ENCODE measurements at regions not wholly inside any gene's neighbourhood (a gene's known extent, or its start where the extent isn't known, plus 50 kb on each side); places are given as distances from the start of the nearest gene placed in this dataset.

DNA sequence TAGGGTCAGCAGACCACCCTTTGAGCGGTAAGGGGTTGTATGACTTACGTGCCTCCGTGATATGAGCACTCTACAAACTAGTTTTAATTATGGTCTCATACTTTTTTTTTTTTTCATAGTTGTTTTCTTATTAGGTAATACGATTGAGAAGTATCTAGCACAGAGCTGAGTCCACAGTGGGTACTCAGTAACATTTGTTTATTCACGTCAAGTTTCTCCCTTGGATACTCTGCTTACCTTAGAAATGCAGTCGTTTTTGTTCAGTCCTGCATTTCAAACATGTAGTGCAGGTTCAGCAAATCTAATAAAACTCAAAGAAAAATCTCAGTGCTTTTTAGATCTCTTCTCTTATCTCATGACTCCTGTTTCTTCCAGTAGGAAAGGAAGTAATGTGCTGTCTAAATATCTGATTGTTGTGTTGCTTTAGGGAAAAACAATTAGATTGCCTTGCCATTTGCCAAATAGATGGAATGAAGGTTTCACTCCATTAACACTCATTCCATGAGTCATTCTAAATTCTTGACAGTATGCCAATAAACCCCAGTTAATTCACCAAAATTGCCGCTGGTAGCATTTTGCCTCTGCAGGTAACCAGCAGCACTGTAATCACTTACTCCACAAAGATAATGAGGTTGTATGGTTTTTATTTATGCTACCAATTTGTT, 118.9 kb downstream of the PTCSC3 start:
- DNase-seq: no peak
- Mint-ChIP-seq H3K36me3 (ENCODE audit: low read depth) (no peaks in the 10 kb centered on the region), H3K4me1 (no peaks in the 10 kb centered on the region), H3K9me3 (no peaks in the 10 kb centered on the region), H3K27ac (no peak overlapping the region), H3K27me3 (peaks cover 16% of the 10 kb centered on the region), H3K4me3 (no peak overlapping the region)
- POLR2A ChIA-PET: no interaction called here
- CTCF ChIA-PET: no interaction called here

GRCh38 chr14:36056845-36057244, 119.7 kb downstream of the PTCSC3 start:
- no peaks in the 10 kb centered on the region for H3K9me3 Mint-ChIP-seq
- H3K27me3 Mint-ChIP-seq: peaks cover 17% of the 10 kb centered on the region
- DNase-seq: no peak
- H3K36me3 Mint-ChIP-seq (ENCODE audit: low read depth): no peaks in the 10 kb centered on the region
- CTCF ChIA-PET: no interaction called here
- no peak overlapping the region for H3K27ac Mint-ChIP-seq
- POLR2A ChIA-PET: no interaction called here
- no peaks in the 10 kb centered on the region for H3K4me1 Mint-ChIP-seq
- no peak overlapping the region for H3K4me3 Mint-ChIP-seq

- Mint-ChIP-seq H3K4me3 (no peak overlapping the region), H3K9me3 (no peaks in the 10 kb centered on the region), H3K27me3 (peaks cover 13% of the 10 kb centered on the region), H3K27ac (no peak overlapping the region), H3K36me3 (ENCODE audit: low read depth) (no peaks in the 10 kb centered on the region), H3K4me1 (no peaks in the 10 kb centered on the region)
- POLR2A ChIA-PET: no interaction called here
- CTCF ChIA-PET: no interaction called here
- DNase-seq: no peak
Measured at GRCh38 chr14:36055681-36056225, 120.8 kb downstream of the PTCSC3 start.

DNA sequence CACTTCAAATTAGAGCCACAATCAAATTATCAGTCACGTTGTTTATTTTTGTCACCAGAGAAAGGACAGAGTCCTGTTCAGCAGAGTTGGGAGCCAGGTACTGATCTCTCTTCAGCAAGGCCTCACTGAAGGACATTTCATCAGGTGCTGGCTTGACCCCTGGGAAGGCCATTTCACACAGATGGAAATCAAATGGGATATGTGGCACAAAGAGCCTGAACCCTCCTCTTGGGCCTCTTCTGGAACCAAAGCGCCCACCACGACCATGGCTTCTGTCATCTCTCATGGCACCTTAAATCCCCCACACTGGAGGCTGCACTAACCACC, 121.5 kb downstream of the PTCSC3 start:
- Mint-ChIP-seq H3K4me1 (no peaks in the 10 kb centered on the region), H3K9me3 (no peaks in the 10 kb centered on the region), H3K27me3 (peaks cover 13% of the 10 kb centered on the region), H3K36me3 (ENCODE audit: low read depth) (no peaks in the 10 kb centered on the region), H3K27ac (no peak overlapping the region), H3K4me3 (no peak overlapping the region)
- no peak for DNase-seq
- ChIA-PET POLR2A (no interaction called here), CTCF (no interaction called here)

DNA sequence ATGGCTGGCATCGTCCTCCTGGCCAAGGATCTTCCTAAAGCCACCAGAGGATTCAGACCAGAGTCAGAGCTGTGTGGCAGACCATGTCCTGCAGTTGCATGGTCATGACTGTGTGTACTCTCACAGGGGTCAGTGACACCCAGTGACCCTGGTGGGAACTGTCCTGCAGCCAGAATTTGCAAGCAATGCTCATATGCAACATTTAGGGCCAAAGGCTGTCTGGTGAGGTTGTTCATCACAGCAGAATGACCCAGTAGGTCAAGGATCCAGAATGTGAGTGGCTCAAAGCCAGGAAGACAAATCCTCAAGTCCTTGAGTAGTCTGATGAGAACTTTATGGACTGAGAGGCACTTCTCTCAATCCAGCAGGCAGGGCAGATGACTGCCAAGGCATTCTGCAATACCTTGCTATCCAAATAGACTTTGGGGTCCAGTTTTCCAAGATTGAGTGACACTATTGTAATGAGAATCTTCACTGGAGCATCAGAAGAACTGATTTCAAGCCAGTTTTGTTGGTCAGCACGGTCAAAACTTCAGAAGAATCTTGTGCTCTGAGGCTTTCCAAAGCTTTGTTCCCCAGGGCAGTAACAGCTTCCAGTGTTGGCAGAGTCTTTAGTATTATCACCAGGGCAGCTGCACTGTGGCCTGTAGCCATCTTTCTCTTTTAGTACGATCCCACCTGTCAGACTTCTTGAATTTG, 122.0 kb downstream of the PTCSC3 start:
- no peaks in the 10 kb centered on the region for H3K4me1 Mint-ChIP-seq
- POLR2A ChIA-PET: no interaction called here
- H3K36me3 Mint-ChIP-seq (ENCODE audit: low read depth): no peaks in the 10 kb centered on the region
- DNase-seq: no peak
- no peak overlapping the region for H3K27ac Mint-ChIP-seq
- no peaks in the 10 kb centered on the region for H3K9me3 Mint-ChIP-seq
- no peak overlapping the region for H3K4me3 Mint-ChIP-seq
- CTCF ChIA-PET: no interaction called here
- H3K27me3 Mint-ChIP-seq: peaks cover 13% of the 10 kb centered on the region

DNA sequence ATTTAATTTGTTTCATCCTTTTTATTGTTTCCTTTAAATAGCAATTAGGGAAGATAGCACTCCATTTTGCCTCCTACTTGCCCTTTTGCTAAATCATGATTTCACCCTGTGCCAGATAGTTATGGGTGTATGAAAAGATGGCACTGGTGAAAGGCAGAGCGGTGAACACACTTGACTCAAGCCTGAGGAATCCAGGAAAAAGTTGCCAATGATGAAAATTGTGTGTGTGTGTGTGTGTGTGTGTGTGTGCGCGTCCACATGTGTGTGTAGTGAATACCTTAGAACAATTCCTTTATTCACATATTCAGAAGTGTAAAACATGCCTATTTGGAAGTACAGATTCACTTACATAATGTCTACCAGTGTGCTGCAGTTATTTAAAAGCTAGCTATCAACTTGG, 123.8 kb downstream of the PTCSC3 start:
- H3K4me3 Mint-ChIP-seq: no peak overlapping the region
- H3K27me3 Mint-ChIP-seq: peaks cover 17% of the 10 kb centered on the region
- no peaks in the 10 kb centered on the region for H3K4me1 Mint-ChIP-seq
- no peak for DNase-seq
- CTCF ChIA-PET: interaction anchor here (0.7 kb wide), 1 partner anchor 910 kb away, joined by 3 read pairs; no protein-coding TSS in a partner anchor
- H3K36me3 Mint-ChIP-seq (ENCODE audit: low read depth): no peaks in the 10 kb centered on the region
- no peaks in the 10 kb centered on the region for H3K9me3 Mint-ChIP-seq
- H3K27ac Mint-ChIP-seq: no peak overlapping the region
- POLR2A ChIA-PET: no interaction called here

DNA sequence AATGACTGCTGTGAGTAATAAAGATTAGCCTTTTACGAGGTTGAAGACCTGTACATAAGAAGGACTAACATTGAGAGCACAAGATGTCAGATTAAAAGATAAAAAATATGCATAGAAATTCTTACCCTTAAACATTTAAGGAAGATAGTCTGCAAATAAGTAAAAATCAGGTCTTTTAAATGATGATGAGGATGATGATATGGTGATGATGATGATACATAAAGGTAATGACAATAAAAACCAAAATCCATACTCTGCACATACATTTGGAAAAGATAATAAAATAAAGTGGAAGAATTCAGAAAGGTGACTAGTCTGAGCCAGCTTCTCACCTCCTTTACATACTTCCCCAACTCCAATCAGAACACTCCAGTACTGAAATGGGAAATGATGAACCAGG, 124.5 kb downstream of the PTCSC3 start:
- Mint-ChIP-seq H3K4me1 (no peaks in the 10 kb centered on the region), H3K36me3 (ENCODE audit: low read depth) (no peaks in the 10 kb centered on the region), H3K27ac (no peak overlapping the region), H3K9me3 (no peaks in the 10 kb centered on the region), H3K4me3 (no peak overlapping the region), H3K27me3 (peaks cover 21% of the 10 kb centered on the region)
- ChIA-PET POLR2A (no interaction called here), CTCF (no interaction called here)
- no peak for DNase-seq

GRCh38 chr14:36048667-36049066, 127.9 kb downstream of the PTCSC3 start:
- POLR2A ChIA-PET: no interaction called here
- no peaks in the 10 kb centered on the region for H3K4me1 Mint-ChIP-seq
- DNase-seq: no peak
- no peak overlapping the region for H3K4me3 Mint-ChIP-seq
- H3K9me3 Mint-ChIP-seq: no peaks in the 10 kb centered on the region
- CTCF ChIA-PET: no interaction called here
- H3K27ac Mint-ChIP-seq: no peak overlapping the region
- H3K36me3 Mint-ChIP-seq (ENCODE audit: low read depth): no peaks in the 10 kb centered on the region
- peaks cover 24% of the 10 kb centered on the region for H3K27me3 Mint-ChIP-seq

DNA sequence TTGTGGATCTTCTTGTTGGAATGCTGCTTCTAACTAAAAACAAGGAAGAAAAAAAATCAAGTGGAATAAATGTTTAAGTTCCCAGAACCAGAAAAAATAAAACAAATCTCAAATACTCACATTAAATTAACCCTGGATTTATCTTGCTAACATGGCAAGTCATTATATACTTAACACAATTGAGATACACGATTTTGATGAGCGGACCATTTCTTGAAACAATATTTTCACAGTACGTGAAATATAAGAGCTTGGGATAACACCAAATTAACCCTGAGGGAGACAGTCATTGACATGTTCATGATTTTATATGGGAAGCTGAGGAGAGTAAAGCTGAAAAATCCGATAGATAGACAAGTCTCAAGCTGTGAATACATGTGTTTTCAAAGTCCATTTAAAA, 128.6 kb downstream of the PTCSC3 start:
- H3K4me1 Mint-ChIP-seq: no peaks in the 10 kb centered on the region
- ChIA-PET POLR2A (no interaction called here), CTCF (no interaction called here)
- no peaks in the 10 kb centered on the region for H3K36me3 Mint-ChIP-seq (ENCODE audit: low read depth)
- H3K27ac Mint-ChIP-seq: no peak overlapping the region
- DNase-seq: no peak
- no peaks in the 10 kb centered on the region for H3K9me3 Mint-ChIP-seq
- peaks cover 25% of the 10 kb centered on the region for H3K27me3 Mint-ChIP-seq
- H3K4me3 Mint-ChIP-seq: no peak overlapping the region

- DNase-seq: no peak
- no peak overlapping the region for H3K27ac Mint-ChIP-seq
- no peaks in the 10 kb centered on the region for H3K4me1 Mint-ChIP-seq
- H3K27me3 Mint-ChIP-seq: peaks cover 2% of the 10 kb centered on the region
- POLR2A ChIA-PET: no interaction called here
- CTCF ChIA-PET: no interaction called here
- no peaks in the 10 kb centered on the region for H3K9me3 Mint-ChIP-seq
- no peak overlapping the region for H3K4me3 Mint-ChIP-seq
- H3K36me3 Mint-ChIP-seq (ENCODE audit: low read depth): no peaks in the 10 kb centered on the region
Measured at GRCh38 chr14:36035675-36036074, 140.8 kb downstream of the PTCSC3 start.

- DNase-seq: no peak
- H3K4me3 Mint-ChIP-seq: no peak overlapping the region
- ChIA-PET CTCF (interaction anchor here (0.6 kb wide), 1 partner anchor 63 kb away, joined by 3 read pairs; no protein-coding TSS in a partner anchor), POLR2A (no interaction called here)
- H3K9me3 Mint-ChIP-seq: no peaks in the 10 kb centered on the region
- no peaks in the 10 kb centered on the region for H3K4me1 Mint-ChIP-seq
- H3K36me3 Mint-ChIP-seq (ENCODE audit: low read depth): no peaks in the 10 kb centered on the region
- H3K27ac Mint-ChIP-seq: no peak overlapping the region
- H3K27me3 Mint-ChIP-seq: peaks cover 26% of the 10 kb centered on the region
Measured at GRCh38 chr14:36028665-36029064, 147.9 kb downstream of the PTCSC3 start.

DNA sequence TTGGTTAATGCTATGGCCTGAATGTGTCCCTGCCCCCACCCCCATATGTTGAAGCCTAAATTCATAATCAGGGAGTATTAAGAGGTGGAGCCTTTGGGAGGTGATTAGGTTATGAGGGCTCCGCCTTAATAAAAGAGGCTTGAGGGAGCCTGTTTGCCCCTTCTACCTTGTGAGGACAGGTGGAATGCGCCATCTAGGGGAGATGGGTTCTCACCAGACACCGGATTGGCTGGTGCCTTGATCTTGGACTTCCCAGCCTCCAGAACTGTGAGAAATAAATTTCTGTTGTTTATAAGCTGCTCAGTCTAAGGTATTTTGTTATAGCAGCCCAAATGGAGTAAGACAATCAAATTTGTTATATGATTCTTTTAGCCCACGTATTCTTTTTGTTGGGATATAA, 148.3 kb downstream of the PTCSC3 start:
- CTCF ChIA-PET: interaction anchor here (0.6 kb wide), 1 partner anchor 62 kb away, joined by 3 read pairs; no protein-coding TSS in a partner anchor
- H3K4me3 Mint-ChIP-seq: no peak overlapping the region
- no peak for DNase-seq
- H3K4me1 Mint-ChIP-seq: no peaks in the 10 kb centered on the region
- H3K27me3 Mint-ChIP-seq: peaks cover 27% of the 10 kb centered on the region
- H3K27ac Mint-ChIP-seq: no peak overlapping the region
- H3K9me3 Mint-ChIP-seq: no peaks in the 10 kb centered on the region
- no peaks in the 10 kb centered on the region for H3K36me3 Mint-ChIP-seq (ENCODE audit: low read depth)
- POLR2A ChIA-PET: no interaction called here

DNA sequence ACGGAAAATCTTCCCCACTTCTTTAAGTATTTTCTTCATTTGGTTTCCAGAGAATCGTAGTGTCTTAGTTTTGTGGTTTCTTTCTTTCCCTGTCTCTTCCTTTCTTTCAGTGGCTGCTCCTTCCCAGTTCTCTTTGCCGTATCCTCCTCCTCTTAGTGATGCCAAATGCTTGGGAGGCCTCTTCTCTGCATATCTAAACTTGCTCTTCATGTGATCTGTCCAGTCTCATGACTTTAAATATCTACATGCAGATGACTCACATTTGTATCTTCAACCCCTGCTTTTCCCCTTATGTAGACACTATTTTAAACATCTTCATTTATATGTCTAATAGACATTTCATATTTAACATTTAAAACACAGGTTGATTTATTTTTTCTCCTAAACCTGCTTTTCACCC, 149.2 kb downstream of the PTCSC3 start:
- peaks cover 27% of the 10 kb centered on the region for H3K27me3 Mint-ChIP-seq
- no peak for DNase-seq
- no peaks in the 10 kb centered on the region for H3K9me3 Mint-ChIP-seq
- no peak overlapping the region for H3K4me3 Mint-ChIP-seq
- H3K4me1 Mint-ChIP-seq: no peaks in the 10 kb centered on the region
- H3K36me3 Mint-ChIP-seq (ENCODE audit: low read depth): no peaks in the 10 kb centered on the region
- no peak overlapping the region for H3K27ac Mint-ChIP-seq
- ChIA-PET POLR2A (no interaction called here), CTCF (no interaction called here)
